ENCODE measurements at regions not wholly inside any gene's neighbourhood (a gene's known extent, or its start where the extent isn't known, plus 50 kb on each side); places are given as distances from the start of the nearest gene placed in this dataset.
"Not testable (repeated sequence)": the region's sequence is repeated elsewhere in the genome, so short reads cannot be mapped to it uniquely, and the experiment has no call there.

GRCh38 chr2:22126106-22126505, 1002.3 kb downstream of the TDRD15 start:
- DNase-seq (ENCODE audit: low read depth), result no peak
- H3K4me3 ChIP-seq (ENCODE audit: low read depth, low read length), result no peak overlapping the region
- TF ChIP-seq CTCF (IDR thresholded peaks at IDR 0.05; ENCODE audit: insufficient read depth, low read length), result no peak

GRCh38 chr2:22126978-22127377, 1003.2 kb downstream of the TDRD15 start:
- TF ChIP-seq CTCF (IDR thresholded peaks at IDR 0.05; ENCODE audit: insufficient read depth, low read length), result no peak
- DNase-seq (ENCODE audit: low read depth), result no peak
- H3K4me3 ChIP-seq (ENCODE audit: low read depth, low read length), result no peak overlapping the region

- TF ChIP-seq CTCF (IDR thresholded peaks at IDR 0.05; ENCODE audit: insufficient read depth, low read length), result no peak
- no peak for DNase-seq (ENCODE audit: low read depth)
- H3K4me3 ChIP-seq (ENCODE audit: low read depth, low read length), result no peak overlapping the region
Measured at GRCh38 chr2:22134421-22134820, 1010.7 kb downstream of the TDRD15 start.

GRCh38 chr2:22136446-22136845, 1012.7 kb downstream of the TDRD15 start:
- DNase-seq (ENCODE audit: low read depth), result no peak
- no peak for TF ChIP-seq CTCF (IDR thresholded peaks at IDR 0.05; ENCODE audit: insufficient read depth, low read length)
- H3K4me3 ChIP-seq (ENCODE audit: low read depth, low read length), result no peak overlapping the region

GRCh38 chr2:22143840-22144239, 1020.1 kb downstream of the TDRD15 start:
- TF ChIP-seq CTCF (IDR thresholded peaks at IDR 0.05; ENCODE audit: insufficient read depth, low read length), result no peak
- no peak for DNase-seq (ENCODE audit: low read depth)
- H3K4me3 ChIP-seq (ENCODE audit: low read depth, low read length), result no peak overlapping the region

GRCh38 chr2:22153931-22154613, 1030.3 kb downstream of the TDRD15 start:
- no peak for DNase-seq (ENCODE audit: low read depth)
- no peak for TF ChIP-seq CTCF (IDR thresholded peaks at IDR 0.05; ENCODE audit: insufficient read depth, low read length)
- no peak overlapping the region for H3K4me3 ChIP-seq (ENCODE audit: low read depth, low read length)

- DNase-seq (ENCODE audit: low read depth); H3K4me3 ChIP-seq (ENCODE audit: low read depth, low read length): not testable (repeated sequence)
Measured at GRCh38 chr2:22156661-22157060, 1032.9 kb downstream of the TDRD15 start.

All from fibroblast of the aortic adventitia (primary cell).